ENCODE measurements at regions not wholly inside any gene's neighbourhood (a gene's known extent, or its start where the extent isn't known, plus 50 kb on each side); places are given as distances from the start of the nearest gene placed in this dataset.

- no peak for DNase-seq
- TF ChIP-seq CTCF (IDR thresholded peaks at IDR 0.05; ENCODE audit: unreplicated experiment) = no peak
- Mint-ChIP-seq H3K4me1 (ENCODE audit: low read depth, unreplicated experiment) (peaks cover 8% of the 10 kb centered on the region), H3K36me3 (ENCODE audit: insufficient read depth, unreplicated experiment) (no peaks in the 10 kb centered on the region), H3K4me3 (ENCODE audit: low read depth, unreplicated experiment) (no peak overlapping the region), H3K27ac (ENCODE audit: unreplicated experiment) (no peak overlapping the region), H3K27me3 (ENCODE audit: unreplicated experiment) (no peaks in the 10 kb centered on the region), H3K9me3 (ENCODE audit: low read depth, unreplicated experiment) (no peaks in the 10 kb centered on the region)
- no TSS peak for BruUV-seq (replicated peaks)
- CTCF ChIA-PET = no interaction called here
- intact Hi-C loops (cut with micrococcal nuclease; ENCODE audit: unreplicated experiment) = loop anchor here (1.0 kb wide), 1 partner anchor 294 kb away; no protein-coding TSS in a partner anchor
Measured at GRCh38 chr20:9912290-9912689, 73.4 kb upstream of the PAK5 start.

- no peak for DNase-seq
- H3K36me3 Mint-ChIP-seq (ENCODE audit: insufficient read depth, unreplicated experiment) = no peaks in the 10 kb centered on the region
- TF ChIP-seq CTCF (IDR thresholded peaks at IDR 0.05; ENCODE audit: unreplicated experiment) = no peak
- H3K27ac Mint-ChIP-seq (ENCODE audit: unreplicated experiment) = no peak overlapping the region
- no TSS peak for BruUV-seq (replicated peaks)
- H3K4me3 Mint-ChIP-seq (ENCODE audit: low read depth, unreplicated experiment) = no peak overlapping the region
- intact Hi-C loops (cut with micrococcal nuclease; ENCODE audit: unreplicated experiment) = no loop called here
- H3K27me3 Mint-ChIP-seq (ENCODE audit: unreplicated experiment) = no peaks in the 10 kb centered on the region
- peaks cover 8% of the 10 kb centered on the region for H3K4me1 Mint-ChIP-seq (ENCODE audit: low read depth, unreplicated experiment)
- no peaks in the 10 kb centered on the region for H3K9me3 Mint-ChIP-seq (ENCODE audit: low read depth, unreplicated experiment)
- CTCF ChIA-PET = no interaction called here
Measured at GRCh38 chr20:9911519-9911918, 72.6 kb upstream of the PAK5 start.

GRCh38 chr20:9909167-9909566, 70.3 kb upstream of the PAK5 start:
- no peak for TF ChIP-seq CTCF (IDR thresholded peaks at IDR 0.05; ENCODE audit: unreplicated experiment)
- Mint-ChIP-seq H3K27ac (ENCODE audit: unreplicated experiment) (no peak overlapping the region), H3K27me3 (ENCODE audit: unreplicated experiment) (peaks cover 7% of the 10 kb centered on the region), H3K4me3 (ENCODE audit: low read depth, unreplicated experiment) (no peak overlapping the region), H3K9me3 (ENCODE audit: low read depth, unreplicated experiment) (no peaks in the 10 kb centered on the region), H3K36me3 (ENCODE audit: insufficient read depth, unreplicated experiment) (no peaks in the 10 kb centered on the region), H3K4me1 (ENCODE audit: low read depth, unreplicated experiment) (peaks cover 8% of the 10 kb centered on the region)
- intact Hi-C loops (cut with micrococcal nuclease; ENCODE audit: unreplicated experiment) = loop anchor here (10.0 kb wide), 1 partner anchor 64 kb away; no protein-coding TSS in a partner anchor
- DNase-seq = no peak
- BruUV-seq (replicated peaks) = no TSS peak
- CTCF ChIA-PET = no interaction called here

- no peak for DNase-seq
Measured at GRCh38 chr20:9903048-9903655, 64.3 kb upstream of the PAK5 start.

More at GRCh38 chr20:9903048-9903655, 64.3 kb upstream of the PAK5 start:
- TF ChIP-seq CTCF (IDR thresholded peaks at IDR 0.05; ENCODE audit: unreplicated experiment) = no peak
- Mint-ChIP-seq H3K27ac (ENCODE audit: unreplicated experiment) (no peak overlapping the region), H3K4me1 (ENCODE audit: low read depth, unreplicated experiment) (no peaks in the 10 kb centered on the region), H3K36me3 (ENCODE audit: insufficient read depth, unreplicated experiment) (no peaks in the 10 kb centered on the region), H3K4me3 (ENCODE audit: low read depth, unreplicated experiment) (no peak overlapping the region), H3K27me3 (ENCODE audit: unreplicated experiment) (peaks cover 48% of the 10 kb centered on the region), H3K9me3 (ENCODE audit: low read depth, unreplicated experiment) (no peaks in the 10 kb centered on the region)
- CTCF ChIA-PET = interaction anchor here (0.6 kb wide), 1 partner anchor 480 kb away, joined by 7 read pairs; no protein-coding TSS in a partner anchor
- intact Hi-C loops (cut with micrococcal nuclease; ENCODE audit: unreplicated experiment) = loop anchor here (10.0 kb wide), 1 partner anchor 58 kb away; no protein-coding TSS in a partner anchor
- no TSS peak for BruUV-seq (replicated peaks)
